B cell (primary cell): ENCODE measurements at regions not wholly inside any gene's neighbourhood (a gene's known extent, or its start where the extent isn't known, plus 50 kb on each side); places are given as distances from the start of the nearest gene placed in this dataset.

ENCODE experiments used
- CTCF ChIP-seq: fragments of 200-600 bp; IDR thresholded peaks from one replicate; pipeline ENCODE4 v1.8.0; 2022; ENCODE audit warnings: antibody characterized with exemption, mild to moderate bottlenecking
- EZH2 ChIP-seq: IDR thresholded peaks from 2 replicates; pipeline ENCODE4 v1.6.1; 2012; ENCODE audit warnings: borderline replicate concordance, low read depth, mild to moderate bottlenecking, moderate library complexity, low read length; ENCODE audit not compliant: insufficient read depth, poor library complexity, severe bottlenecking

GRCh38 chr4:134636338-134637051 is 434.9 kb upstream of the PABPC4L start:
- no peak for TF ChIP-seq CTCF
- no peak for TF ChIP-seq EZH2
